Astrocyte of the hippocampus (primary cell): ENCODE measurements at regions not wholly inside any gene's neighbourhood (a gene's known extent, or its start where the extent isn't known, plus 50 kb on each side); places are given as distances from the start of the nearest gene placed in this dataset.
"Not testable (repeated sequence)": the region's sequence is repeated elsewhere in the genome, so short reads cannot be mapped to it uniquely, and the experiment has no call there.

ENCODE experiments used
- DNase-seq: peaks from one replicate; pipeline ENCODE4 v3.0.0; 2011; ENCODE audit warnings: low read depth, low spot score

GRCh38 chr6:55957961-55958422 lies 82.6 kb upstream of the BMP5 start:
- DNase-seq = no peak

DNA sequence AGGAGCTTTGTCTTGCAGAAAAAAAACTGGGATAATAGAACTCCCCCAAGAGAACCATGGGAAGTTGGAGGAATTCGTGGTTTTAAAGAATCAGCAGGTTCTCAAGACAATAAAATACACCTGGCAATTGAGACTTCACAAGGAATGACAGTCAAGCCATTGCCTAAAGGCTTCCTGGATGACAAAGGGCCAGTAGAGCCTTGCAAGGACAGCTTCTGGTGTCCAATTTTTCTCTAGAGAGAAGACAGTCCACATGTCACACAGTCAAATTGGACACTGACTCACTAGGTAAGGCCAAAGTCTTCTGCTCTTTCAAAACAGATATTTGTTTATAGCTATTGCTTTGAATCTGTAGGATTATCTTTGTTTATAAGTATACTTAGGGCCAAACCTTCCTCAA lies 80.3 kb upstream of the BMP5 start:
- no peak for DNase-seq

DNA sequence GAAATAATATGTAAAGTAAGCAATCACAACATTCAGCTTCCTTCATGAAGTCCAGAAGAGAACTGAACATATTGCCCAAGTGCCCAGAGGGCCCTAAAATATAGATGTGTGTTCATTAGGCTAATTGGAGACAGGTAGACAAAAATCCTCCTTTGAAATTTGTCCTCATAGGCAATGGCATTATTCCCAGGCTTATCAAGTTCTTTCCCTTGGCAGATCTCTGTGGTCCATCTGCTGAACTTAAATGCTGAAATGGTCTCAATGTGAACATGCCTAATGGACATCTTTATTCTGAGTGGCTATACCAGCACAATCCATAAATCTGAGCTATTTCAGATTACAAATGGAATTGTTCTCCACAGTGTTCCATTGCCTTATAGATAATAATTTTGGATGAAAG lies 79.0 kb upstream of the BMP5 start:
- DNase-seq = no peak

GRCh38 chr6:55953335-55953734 lies 77.9 kb upstream of the BMP5 start:
- peak; percentile 34 for DNase-seq

DNA sequence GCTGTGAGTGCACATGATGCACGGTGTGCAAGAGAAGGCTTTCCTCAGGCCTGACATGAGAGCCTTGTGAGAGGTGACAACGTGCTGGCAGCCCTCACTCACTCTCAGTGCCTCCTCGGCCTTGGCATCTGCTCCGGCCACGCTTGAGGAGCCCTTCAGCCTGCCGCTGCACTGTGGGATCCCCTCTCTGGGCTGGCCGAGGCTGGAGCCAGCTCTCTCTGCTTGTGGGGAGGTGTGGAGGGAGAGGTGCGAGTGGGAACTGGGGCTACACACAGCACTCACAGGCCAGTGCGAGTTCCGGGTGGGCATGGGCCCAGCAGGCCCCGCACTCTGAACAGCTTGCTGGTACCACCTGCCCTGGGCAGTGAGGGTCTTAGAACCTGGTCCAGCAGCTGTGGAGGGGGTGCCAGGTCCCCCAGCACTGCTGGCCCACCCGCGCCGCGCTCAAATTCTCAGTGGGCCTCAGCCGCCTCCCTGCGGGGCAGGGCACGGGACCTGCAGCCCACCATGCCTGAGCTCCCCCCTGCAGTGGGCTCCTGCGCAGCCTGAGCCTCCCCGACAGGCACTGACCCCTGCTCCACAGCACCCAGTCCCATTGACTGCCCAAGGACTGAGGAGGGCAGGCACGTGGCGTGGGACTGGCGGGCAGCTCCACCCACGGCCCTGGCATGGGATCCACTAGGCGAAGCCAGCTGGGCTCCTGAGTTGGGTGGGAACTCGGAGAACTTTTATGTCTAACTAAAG lies 74.9 kb upstream of the BMP5 start:
- DNase-seq = no peak

DNA sequence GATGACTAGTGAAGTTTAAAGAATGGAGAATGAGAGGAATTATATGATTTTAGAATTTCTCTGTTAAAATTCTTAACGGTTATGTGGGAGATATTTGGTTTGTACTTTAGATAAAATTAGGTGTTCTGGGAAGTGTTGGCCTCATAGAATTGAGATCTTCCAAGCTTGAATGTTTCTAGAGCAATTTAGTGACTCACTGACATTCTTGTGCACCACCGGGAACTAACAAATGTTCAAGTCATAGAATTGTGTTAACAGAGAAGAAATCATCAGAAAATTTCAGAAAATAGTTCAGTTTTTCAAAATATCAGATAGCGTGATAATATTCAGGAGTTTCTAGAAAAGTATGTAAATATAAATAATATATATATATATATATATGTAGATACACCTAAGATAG lies 67.9 kb upstream of the BMP5 start:
- DNase-seq = peak; percentile 61

GRCh38 chr6:55941702-55942101 lies 66.3 kb upstream of the BMP5 start:
- DNase-seq = peak; percentile 6

GRCh38 chr6:55937951-55938690 lies 62.7 kb upstream of the BMP5 start:
- no peak for DNase-seq

- DNase-seq = no peak
Measured at GRCh38 chr6:55937261-55937947, 62.0 kb upstream of the BMP5 start.

DNA sequence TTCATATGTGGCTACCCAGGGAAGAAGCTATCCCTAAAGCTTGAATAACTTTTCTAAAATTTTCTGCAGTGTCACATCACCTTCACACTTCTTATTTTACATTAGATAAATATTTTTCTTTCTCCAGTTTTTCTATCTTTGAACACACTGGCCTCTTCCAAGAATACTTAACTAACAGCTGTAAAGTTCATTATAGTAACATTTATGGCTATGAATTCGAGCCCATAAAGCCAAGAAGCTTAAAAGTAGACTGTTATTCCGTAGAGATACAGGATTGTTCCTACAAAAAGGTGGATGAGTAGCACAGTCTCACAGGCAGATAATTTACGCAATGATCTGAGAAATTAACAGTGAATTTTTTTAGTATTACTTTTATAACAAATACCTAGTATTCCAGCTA lies 55.7 kb upstream of the BMP5 start:
- no peak for DNase-seq

DNA sequence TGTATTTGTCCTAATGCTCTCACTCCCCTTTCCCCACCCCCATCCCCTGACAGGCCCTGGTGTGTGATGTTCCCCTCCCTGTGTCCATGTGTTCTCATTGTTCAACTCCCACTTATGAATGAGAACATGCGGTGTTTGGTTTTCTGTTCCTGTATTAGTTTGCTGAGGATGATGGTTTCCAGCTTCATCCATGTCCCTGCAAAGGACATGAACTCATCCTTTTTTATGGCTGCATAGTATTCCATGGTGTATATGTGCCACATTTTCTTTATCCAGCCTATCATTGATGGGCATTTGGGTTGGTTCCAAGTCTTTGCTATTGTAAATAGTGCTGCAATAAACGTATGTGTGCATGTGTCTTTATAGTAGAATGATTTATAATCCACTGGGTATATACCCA lies 52.3 kb upstream of the BMP5 start:
- DNase-seq = not testable (repeated sequence)

DNA sequence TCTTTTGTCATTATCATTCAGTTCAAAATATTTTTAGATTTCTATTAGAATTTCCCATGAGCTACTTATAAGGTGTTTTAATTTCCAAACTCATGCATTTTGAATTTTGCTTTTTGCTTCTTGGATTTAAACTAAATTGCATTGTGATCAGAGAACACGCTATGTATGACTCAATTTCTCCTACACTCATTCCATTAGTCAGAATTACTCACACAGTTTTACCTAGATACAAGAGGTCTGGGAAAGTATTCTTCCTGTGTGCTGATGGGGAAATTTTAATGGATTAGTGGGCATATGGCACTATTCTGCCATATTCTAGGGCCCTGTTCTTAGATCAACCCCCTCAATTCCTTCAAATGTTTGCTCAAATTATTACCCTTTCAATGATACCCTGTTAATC lies 49.9 kb upstream of the BMP5 start:
- DNase-seq = peak; percentile 70
